GM18508 (cell line): ENCODE measurements at regions not wholly inside any gene's neighbourhood (a gene's known extent, or its start where the extent isn't known, plus 50 kb on each side); places are given as distances from the start of the nearest gene placed in this dataset.
"Not testable (repeated sequence)": the region's sequence is repeated elsewhere in the genome, so short reads cannot be mapped to it uniquely, and the experiment has no call there.

Source experiments
- ATAC-seq: cut with Tn5 transposase; IDR thresholded peaks from one replicate; pipeline ENCODE4 v1.9.1; 2021; ENCODE audit warnings: moderate number of reproducible peaks; ENCODE audit not compliant: insufficient read depth, unreplicated experiment

DNA sequence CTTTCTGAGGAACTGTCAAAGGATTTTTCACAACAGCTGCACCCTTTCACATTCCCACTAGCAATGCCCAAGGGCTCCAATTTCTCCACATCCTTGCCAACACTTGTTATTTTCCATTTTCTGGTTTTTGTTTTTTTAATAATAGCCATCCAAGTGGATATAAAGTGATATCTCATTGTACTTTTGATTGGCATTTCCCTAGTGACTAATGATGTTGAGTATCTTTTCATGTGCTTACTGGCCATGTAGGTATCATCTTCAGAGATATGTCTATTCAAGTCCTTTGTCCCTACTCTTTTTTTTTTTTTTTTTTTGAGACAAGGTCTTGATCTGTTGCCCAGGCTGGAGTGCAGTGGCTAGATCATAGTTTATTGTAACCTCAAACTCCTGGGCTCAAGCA lies 115.8 kb upstream of the HAND1 start:
- ATAC-seq, result no peak

DNA sequence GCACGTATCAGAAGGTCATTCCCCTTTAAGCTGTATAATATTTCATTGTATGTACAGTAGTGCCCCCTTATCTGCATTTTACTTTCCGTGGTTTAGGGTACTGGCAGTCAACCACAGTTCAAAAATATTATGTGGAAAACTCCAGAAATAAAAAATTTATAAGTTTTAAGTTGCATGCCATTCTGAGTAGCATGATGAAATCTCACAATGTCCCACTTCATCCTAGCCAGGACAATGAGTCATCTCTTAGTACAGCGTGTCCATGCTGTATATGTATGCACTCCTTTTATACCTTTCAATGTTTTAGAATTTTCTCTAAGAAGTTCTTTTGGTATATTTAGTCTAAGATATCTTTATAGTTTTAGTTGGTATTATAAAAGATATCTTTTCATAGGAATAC lies 115.0 kb upstream of the HAND1 start:
- no peak for ATAC-seq

DNA sequence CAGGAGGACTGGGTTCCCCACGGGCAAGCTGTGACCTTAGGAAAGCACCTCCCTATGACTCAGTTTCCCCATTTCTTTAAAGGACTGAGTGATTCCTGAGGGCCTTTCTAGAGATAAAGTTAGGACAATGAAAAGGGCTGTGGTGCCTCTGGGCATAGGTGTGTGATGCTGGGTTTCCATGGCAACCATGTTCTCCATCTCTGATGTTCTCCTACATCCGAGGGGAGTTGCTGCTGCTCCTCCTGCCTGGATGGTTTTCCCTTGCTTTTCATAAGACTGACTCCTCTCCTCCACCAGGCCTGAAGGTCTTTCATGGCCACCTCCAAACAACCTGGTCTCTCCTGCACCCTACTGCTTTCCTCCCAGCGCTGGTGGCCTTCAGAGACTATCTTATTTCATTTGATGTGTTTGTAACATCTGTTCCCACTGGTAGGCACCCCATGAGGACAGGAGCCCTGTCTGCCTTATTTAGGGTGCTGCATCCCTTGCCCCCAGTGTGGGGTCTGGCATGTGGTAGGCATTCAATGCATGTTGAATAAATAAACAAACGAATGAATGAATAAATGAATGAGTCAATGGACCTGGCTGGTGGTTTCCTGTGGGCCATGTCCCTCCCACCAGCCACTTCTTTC lies 112.2 kb upstream of the HAND1 start:
- ATAC-seq, result no peak

DNA sequence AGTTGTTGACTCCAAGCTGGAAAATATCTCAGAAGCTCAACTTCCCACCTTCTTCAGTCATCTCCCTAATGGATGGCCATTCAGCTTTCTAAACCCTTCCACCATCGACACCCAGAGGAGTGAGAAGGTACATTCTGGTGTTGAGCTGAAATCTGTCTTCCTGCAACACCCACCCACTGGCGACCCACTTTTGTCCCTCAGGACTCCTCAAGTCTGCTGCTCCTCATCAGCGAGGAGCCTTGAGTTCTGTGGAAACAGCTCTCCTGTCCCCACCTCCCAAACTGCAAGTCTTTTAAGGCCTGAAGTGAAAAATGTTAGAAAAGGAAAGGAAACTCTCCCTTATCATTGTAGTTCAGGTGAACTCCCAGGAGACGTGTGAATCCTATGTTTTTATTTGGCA lies 111.5 kb upstream of the HAND1 start:
- no peak for ATAC-seq

DNA sequence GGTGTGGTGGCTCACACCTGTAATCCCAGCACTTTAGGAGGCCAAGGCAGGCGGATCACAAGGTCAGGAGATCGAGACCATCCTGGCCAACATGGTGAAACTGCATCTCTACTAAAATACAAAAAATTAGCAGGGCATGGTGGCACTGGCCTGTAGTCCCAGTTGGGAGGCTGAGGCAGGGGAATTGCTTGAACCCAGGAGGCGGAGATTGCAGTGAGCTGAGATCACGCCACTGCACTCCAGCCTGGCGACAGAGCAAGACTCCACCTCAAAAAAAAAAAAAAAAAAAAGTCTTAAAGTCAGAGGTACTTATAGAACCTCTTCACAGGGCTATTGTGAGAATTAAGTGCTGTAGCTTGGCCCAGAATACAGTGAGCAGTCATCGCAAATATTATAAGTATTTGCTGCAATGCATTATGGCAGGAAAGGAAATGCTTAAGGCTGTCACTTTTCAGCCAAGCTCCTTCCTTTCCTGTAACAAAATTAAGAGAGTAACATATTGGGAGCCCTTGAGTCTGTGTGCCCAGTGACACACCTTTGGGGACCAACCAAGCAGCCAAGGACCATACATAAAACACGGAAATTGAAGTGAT lies 110.9 kb upstream of the HAND1 start:
- ATAC-seq, result not testable (repeated sequence)

DNA sequence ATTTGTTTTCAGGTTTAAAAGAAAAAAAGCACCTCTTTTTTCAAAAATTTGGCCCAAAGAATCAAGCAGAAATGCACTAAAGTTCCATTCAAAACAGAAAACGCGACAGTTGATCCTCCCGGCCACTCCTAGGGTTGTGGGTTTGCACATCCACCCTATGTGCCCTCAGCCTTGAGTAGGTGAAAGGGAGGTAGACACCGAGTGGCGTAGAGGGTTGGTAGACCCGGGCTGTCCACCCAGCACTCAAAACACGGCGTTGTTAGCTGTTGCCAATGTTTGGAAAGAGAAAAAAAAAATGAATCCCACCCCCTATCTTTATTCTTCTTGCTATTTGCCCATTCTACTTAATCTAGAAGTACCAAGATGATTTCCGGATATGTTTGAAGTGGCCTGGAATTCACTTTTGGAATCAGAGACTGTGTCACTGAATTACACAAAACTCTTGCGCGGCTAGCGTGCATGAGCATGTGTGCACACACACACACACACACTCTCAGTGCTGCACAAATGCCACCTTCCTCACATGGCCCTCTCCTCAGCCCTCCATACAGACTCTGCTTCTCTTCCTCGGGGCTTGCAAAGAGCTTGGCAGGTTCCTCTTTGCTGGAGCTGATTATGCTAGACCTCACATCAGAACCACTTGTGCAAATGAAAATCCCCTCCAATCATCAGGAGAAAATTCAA lies 110.2 kb upstream of the HAND1 start:
- ATAC-seq, result no peak

DNA sequence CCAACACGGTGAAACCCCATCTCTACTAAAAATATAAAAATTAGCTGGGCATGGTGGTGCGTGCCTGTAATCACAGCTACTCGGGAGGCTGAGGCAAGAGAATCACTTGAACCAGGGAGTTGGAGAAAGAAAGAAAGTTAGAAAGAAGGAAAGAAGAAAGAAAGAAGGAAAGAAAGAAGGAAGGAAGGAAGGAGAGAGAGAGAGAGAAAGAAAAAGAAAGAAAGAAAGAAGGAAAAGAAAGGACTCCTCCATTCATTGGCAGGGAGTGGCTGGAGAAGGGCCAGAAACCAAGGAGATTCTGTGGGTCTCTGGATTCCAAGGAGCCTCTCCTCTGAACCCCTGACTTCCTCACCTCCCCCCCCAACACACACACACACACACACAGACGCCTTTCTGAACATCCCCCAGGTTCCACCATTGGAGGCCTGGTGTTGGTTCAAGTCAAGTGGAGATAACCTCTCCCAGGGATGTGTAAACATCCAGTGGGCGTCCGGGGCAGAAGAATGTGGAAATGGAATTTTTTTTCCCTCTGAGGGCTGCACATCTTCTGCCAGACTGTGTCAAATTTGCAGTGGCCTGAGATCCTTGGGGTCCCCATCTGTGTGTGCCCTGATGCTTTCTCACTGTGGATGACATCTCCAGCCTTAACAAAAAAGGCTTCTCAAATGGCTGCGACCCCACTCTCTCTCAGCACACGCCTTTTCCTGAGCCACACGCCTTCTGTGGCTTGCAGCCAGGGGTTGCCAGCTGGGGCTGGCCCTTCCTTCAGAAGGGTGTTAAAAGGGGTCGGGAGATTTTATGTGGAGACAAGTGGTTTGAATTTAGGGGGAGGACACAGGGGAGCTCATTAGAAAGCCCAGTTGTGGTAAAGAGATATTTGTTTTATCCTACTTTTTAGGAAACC lies 109.3 kb upstream of the HAND1 start:
- no peak for ATAC-seq

DNA sequence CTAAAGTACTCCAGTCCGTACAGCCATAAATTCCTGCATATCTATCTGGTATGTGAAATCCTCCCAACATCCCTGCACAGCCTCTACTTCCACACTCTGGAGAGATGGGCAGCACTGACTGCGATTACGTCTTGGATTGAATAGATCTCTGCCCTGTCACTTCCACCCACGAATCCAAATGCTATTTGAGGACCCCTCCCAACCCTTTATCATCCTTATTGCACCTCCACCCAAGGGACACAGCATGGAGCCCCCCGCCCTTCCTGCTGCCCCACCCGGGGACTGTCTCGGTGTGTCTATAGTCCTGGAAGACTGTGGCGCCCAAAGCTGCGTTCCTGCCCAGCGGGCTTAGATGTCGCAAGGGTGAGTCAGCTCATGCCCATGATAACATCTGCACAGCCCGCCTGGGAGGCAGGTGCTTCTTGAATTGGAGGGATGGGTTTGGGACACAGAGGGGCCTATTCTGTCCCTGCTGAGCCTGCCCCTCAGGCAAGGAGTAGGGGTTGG lies 105.7 kb upstream of the HAND1 start:
- no peak for ATAC-seq

DNA sequence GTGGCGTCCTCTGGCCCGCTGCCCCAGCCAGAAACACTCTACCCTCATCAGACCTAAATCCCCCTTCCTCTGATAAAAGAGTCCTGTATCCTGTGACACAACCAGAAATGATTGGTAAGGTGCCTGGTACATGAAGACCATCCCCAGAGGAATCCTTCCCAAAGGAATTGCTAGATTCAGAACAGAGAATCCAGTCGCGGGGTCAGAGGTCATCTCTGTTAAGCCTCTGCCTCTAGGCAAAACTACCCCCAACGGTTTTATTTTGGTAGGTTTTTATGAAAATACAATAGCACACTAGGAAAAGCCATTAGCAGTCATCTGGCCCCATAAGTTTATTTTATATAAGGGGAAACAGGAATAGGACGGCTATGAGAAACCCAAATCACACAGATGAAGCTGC lies 102.4 kb upstream of the HAND1 start:
- ATAC-seq, result no peak

DNA sequence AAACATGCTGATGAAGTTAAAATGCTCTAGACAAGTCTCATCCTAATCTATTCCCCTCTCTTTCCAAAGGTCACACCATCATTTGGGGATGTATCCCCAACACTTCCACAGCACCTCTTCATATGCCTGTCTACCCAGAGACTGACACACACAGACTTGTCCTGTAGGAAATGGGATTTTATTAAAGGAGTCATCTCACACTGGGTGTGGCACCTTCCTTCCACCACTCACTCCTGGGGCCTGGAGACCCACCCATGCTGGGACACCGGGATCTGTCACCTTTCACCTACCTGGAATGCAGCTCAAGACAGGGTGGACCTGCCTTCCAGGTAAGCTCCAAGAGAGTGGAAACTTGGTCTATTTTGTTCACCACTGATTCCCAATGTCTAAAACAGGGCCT lies 99.4 kb upstream of the HAND1 start:
- ATAC-seq, result no peak

DNA sequence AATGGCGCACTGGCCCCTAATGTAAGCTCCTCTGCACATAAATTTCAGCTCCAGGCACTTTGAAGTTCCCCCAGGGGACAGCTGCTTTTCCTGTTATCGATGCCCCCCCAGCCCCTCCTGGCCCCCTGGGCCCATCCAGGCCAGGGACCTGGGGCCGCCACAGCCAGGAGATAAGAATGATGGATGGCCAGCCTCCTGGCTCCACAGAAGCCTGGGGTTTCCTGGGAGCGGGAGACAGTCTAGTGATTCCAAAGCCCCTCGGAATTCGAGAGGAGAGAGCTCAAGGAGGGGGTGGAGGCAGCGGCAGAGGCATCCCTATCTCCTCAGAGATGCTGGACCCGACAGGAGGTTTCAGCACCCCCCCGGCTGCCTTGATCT lies 98.4 kb upstream of the HAND1 start:
- no peak for ATAC-seq

DNA sequence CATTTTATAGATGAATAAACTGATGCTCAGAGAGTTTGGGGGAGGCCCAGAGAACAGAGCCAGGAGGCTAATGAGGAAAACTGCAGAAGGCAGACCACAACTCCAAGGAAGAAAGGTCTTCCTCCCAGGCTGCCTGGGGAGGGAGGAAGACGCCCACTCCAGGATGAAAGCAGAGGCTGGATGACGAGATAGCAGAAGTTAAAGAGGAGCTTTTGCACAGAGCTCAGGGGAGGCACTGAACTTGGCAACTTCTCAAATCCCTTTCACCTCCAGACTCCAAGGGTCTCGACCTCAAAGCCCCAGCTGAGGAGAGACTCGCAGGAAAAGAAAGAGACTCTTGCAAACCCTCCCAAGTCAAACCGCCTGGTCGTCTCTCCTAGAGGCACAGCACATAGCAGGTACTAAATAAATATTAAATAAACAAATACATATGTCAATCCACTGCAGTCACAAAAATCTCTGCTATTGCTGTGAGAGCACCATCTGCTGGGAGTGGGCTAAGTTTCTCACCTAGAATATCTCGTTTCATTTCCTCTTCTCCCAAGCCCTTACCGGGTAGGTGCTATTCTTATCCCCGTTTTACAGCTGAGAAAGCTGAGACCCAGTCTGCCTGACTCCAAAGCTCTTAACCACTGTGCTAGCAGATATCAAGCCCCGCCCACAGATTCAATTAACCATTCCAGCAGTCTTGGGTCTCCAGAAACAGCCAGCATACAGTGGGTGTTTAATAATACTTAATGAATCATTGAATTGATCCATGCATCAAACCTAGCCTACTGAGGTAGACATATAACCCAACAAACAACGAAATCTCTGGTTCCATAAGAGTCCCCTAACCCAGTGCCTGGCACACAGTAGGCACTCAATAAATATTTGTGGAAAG lies 97.8 kb upstream of the HAND1 start:
- peak; percentile 86 for ATAC-seq

DNA sequence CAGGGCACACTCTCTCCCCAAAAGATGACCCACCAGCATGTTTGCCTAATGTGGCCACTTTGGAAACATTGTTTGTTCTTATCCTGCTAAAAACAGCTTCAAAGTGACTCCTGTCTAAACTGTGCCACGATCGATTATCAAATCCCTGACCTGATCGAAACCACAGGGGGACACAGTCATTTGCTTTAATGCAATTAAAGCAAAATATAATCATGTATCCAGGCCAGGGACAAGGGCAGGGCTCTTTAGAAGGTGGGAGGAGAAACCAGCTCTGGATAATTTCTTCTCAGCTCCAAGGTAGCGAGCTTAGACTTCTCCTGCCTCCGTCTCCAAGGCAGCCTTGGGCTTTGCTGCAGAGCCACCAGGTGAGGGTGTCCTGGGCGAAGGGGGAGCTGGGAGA lies 95.0 kb upstream of the HAND1 start:
- ATAC-seq, result no peak

DNA sequence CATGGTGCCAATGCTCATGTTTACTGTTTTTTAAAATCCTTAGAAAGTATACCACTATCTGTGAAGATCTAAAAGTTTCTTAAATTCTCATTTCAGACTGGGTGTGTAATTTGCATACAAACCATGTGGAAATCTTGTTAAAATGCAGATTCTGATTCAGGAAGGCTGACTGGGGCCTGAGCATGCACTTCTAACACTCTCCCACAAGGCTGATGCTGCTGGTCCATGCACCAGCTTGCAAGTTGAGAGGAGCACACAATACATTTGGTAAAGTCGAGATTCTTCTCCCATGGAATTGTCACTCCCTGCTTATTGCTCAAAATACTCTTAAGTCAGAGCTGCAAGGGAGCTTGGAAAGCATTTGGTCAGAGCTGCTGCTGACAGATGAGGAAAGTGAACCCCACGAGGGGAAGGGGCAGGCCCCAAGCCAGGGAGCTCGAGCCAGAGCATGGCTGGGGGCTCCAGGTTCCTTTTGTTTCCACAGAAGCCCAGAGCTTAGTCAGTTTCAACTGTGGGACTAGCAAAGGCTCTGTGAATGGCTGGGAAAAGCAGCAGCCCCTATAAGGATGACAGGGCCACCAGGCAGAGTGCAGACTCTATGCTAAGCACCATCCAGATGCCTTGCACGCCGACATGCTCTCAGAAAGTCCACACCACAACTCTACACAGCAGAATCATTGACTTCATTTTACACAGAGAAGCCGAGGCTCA lies 93.5 kb upstream of the HAND1 start:
- ATAC-seq, result no peak

DNA sequence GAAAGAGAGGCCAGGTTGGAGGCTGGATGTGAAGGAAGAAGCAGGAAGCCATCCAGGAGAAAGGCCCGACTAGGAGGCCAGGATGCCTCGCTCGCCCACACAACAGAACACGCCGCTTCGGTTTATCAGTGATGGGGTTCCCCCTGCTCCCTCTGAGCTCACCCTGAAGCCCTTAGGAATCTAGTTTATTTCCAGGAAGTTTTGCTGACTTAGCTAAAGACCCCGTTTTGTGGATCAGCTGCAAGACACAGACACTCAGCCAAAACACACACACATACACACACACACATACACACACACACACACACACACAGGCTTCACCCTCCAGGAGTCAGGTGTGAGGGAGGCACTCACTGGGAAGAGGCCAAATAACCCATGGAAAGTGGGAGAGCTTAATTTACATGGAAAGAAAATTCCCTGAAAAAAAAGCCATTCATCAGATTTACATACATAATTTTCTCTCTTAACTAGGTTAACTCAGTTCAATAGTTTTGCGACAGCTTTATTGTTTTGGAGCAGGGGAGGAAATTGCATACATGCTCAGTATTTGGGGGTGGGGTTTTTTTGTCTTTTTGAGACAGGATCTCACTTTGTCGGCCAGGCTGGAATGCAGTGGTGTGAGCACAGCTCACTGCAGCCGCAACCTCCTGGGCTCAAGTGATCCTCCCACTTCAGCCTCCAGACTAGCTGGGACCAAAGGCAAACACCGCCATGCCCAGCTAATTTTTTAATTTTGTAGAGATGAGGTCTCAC lies 92.7 kb upstream of the HAND1 start:
- no peak for ATAC-seq

DNA sequence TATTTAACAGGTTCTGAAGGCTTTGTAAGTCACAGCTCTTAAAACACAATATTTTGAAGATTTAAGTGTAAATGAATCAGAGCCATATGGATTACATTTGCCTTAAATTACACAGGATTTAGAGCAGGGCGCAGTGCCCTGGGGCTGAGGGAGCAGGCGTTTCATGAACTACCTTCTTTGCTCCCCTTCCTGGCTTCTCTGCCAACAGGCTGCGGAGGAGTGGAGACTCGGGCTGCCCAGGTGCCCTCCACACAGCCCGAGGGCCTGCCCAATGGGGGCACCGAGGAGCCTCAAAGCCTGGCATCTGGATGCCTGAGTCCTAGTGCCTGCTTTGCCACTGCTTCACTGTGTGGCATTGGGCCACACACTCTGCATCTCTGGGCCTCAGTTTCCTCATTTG lies 90.6 kb upstream of the HAND1 start:
- no peak for ATAC-seq

DNA sequence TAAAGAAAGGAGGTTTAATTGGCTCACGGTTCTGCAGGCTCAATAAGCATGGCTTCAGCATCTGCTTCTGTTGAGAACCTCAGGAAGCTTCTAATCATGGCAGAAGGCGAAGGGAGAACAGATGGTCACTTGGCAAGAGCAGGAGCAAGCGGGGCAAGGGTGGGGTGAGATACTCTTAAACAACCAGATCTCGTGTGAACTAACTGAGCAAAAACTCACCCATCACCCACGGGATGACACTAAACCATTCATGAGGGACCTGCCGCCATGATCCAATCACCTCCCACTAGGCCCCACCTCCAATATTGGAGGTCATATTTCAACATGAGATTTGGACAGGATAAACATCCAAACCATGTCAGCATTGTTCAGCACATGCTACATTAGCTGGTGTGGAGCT lies 89.1 kb upstream of the HAND1 start:
- no peak for ATAC-seq

DNA sequence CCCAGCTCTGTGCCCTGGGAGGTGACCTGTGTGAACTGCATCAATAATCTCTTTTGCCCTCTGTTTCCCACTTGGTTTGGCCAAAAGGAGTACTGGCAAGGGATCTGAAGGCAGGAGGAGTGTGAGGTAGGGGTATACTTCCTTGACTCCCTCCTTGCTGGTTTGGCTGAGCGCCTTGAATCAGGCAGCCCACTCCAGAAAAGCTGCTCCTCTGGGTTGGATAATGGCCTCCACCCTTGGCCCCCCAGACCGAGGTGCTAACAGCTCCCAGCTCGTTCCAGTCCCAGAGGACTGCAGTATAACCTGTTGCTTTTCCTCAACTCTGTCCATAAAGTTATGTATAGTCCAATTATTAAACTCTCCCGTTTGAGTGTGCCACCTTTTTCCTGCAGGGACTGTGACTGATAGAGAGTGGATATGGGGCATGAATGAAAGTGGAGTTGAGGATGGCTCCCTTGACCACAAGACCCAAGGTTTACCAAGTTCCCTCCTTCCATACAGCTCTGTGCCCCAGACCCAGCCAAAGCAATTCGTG lies 88.2 kb upstream of the HAND1 start:
- no peak for ATAC-seq
